HG02852 (cell line): ENCODE measurements at regions not wholly inside any gene's neighbourhood (a gene's known extent, or its start where the extent isn't known, plus 50 kb on each side); places are given as distances from the start of the nearest gene placed in this dataset.

Experiments used
- ATAC-seq: cut with Tn5 transposase; IDR thresholded peaks from one replicate; pipeline ENCODE4 v1.9.1; 2021; ENCODE audit warnings: mild to moderate bottlenecking, moderate library complexity; ENCODE audit not compliant: unreplicated experiment

DNA sequence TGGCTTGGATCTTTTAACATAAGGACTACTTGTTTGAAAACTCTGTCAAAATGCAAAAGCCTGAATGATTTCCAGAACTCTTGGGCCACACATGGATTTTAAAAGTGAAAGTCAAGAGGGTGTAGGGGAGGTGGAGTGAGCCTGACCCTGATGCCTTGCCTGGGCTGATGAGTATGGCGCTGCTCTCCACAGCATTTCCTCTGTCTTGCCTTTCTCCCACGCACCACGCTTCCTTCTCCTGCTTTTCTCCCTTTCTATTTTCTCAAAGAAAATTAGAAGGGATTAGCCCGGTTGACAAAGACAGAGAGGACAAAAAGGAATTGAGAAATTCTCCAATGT, 207.0 kb upstream of the CCDC68 start:
- ATAC-seq, result no peak

DNA sequence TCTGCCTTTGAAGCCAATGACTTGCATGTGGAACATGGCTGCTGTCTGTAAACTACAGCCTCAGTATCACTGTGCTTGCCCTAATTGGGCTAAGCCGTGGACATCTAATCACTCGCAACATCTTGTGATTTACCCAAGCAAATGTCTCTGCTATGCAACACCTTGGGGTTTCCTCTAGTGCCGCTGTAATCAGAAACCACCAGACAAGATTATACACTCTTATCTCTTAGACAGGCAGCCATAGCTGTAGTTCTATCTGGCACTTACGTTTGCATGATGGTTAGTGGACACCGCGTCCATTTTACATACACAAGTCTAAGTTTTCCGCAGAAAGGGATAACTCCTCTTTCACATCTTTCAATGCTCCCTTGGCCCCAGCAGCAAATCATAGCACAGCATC, 204.3 kb upstream of the CCDC68 start:
- ATAC-seq, result no peak

GRCh38 chr18:55161916-55162315, 202.7 kb upstream of the CCDC68 start:
- no peak for ATAC-seq

DNA sequence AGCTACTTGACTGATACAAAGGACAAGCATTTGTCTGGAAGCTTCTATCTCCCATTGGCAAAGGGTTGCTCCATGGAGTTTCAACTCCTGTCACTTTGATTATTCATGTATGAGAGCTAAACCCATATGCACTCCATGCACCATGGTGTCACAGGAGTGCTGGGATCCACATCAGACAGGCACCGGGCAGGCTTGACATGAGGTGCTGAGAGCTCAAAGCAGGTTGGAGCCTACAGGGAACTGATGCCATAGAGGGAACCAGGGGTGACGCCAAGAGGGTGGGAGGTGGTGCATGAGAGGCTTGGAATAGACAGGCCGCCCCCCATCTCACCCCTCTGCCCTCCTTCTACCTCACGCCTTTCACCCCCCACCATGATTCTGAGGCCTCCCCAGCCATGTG, 199.8 kb upstream of the CCDC68 start:
- ATAC-seq, result no peak

GRCh38 chr18:55158570-55158969, 199.3 kb upstream of the CCDC68 start:
- ATAC-seq, result no peak

DNA sequence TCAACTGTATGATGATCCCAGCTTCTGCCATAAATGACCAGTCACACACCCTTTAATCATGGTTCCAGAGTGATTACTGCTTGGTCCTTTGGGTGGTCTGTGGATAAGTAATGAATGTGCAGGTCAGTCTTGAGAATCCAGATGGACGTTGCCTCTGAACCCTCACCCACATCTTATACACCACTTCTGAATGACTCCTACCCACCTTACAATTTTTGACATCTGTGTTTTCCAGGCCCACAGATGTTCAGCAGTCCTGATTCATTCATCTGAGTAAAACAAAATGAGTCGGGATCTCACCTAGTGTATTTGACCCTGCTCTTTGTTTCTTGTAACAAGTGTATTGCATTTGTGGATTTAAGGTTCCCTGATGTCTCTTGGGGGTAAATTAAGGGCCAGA, 194.1 kb upstream of the CCDC68 start:
- ATAC-seq, result no peak

DNA sequence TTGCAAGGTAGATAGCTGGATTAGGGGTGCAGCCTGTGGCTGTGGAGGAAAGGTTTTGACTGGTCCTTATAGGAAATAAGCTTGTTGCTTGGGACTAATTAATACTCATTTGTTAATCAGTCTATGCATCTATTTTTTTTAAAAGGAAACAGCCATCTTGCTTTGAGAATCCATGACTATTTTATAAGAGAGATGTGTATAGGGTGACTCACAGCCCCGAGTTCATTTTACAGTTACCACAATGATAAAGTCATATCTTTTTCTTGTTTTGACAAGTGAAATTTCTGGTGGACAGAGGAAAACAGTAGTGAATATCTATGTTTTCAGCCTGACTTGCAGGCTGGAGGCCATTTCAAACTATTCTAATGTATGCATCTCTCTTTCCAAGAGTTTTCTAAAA, 193.5 kb upstream of the CCDC68 start:
- no peak for ATAC-seq

- ATAC-seq, result no peak
These were observed 190.7 kb upstream of the CCDC68 start for GRCh38 chr18:55149994-55150393.

DNA sequence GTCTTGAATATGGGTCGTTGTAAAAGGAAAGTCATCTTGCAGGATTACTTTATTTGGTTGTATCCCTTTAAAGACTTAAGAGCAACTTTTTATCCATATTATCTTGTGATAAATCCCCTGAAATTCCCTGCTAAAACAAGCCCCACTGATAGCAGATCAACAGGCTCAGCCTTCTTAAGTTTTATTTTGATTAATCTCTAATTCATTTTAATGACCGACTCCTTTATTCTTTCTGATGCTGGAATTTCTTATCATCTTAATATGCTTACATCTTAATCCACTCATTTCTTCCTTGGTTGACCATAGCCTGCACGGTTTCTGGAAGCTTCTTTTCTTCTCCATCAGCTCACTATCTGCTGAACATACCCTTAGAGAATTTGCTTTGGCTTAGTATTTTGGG, 188.5 kb upstream of the CCDC68 start:
- ATAC-seq, result no peak

DNA sequence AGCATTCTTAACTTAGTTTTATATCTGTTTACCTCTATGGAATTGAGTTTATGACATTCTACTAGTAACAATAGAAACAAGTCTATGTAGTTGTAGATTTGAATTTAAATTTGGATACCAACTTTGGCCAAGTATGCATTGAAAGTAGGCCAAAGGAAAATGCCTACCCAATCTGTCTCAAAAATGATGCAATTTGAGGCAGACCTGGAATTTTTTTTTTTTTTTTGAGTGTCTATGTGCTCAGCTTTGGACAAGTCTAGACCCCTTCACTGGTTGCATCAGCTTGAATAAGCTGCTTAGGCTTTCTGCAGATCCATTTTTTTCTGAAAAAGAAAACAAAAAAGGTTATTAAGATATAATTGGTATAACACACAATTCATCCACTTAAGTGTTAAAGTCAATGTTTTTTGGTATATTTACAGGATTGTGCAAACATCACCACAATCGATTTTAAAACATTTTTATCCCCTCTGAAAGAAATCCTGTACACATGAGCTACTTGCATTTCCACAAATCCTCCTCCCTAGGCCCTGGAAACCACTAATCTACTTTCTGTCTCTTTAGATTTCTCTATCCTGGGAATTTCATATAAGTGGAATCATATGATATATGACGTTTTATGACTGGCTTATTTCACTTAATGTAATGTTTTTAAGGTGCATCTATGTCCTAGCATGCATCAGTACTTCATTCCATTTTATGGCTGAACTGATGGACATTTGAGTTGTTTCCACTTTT, 185.1 kb upstream of the CCDC68 start:
- no peak for ATAC-seq

DNA sequence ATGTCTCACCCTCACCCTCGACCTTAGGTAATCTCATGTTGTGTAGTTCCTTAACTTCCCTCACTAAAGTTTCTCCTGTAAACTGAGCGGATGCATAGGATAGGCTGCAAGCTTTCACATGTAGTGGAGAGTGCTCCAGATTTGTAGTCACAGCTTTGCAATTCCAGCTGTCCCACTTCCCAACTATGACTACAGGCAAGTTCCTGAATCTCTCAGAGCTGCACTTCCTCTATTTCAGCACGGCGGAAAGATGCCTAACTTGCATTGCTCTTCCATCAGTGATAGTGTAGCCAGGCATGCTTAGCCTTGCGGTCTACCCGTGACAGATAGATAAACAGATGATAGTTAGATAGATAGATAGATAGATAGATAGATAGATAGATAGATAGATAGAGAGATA, 183.1 kb upstream of the CCDC68 start:
- no peak for ATAC-seq

DNA sequence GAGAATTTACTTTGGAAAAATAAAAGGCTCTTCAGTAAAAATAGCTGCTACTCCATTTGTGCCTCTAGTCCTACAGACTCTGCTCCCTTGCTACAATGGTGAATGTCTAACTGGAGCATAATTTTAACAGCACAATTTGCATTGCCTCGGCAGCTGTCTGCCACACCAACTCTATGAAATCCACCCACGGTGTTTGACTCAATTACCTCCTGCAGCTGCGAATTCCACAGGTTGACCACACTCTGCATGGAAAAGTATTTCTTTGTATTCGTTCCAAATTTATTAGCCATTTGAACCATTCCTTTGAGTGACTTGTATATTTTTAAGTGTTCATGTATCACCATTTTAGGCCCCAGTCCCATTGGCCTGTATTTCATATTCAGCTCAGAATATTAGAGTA, 182.1 kb upstream of the CCDC68 start:
- ATAC-seq, result no peak

GRCh38 chr18:55139836-55140235, 180.6 kb upstream of the CCDC68 start:
- no peak for ATAC-seq

DNA sequence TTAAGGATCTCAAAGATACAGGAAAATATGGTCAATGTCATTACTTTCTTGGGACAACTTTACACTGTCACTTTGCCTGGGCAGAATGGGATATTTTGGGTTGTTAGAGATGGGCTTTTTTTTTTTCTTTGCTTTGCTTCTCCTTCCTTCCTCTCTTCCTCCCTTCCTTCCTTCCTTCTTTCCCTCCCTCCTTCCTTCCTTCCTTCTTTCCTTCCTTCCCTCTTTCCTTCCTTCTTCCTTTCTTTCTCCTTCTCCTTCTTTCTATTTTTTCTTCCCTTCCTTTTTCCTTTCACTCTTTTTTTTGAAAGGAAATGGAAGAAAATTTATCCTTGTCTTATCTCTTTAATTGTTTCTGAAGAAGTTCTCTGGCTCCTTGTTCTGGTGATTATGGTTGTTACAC, 180.0 kb upstream of the CCDC68 start:
- ATAC-seq, result no peak

GRCh38 chr18:55138401-55138800, 179.1 kb upstream of the CCDC68 start:
- no peak for ATAC-seq

- no peak for ATAC-seq
These were observed 178.3 kb upstream of the CCDC68 start for GRCh38 chr18:55137602-55138001.

DNA sequence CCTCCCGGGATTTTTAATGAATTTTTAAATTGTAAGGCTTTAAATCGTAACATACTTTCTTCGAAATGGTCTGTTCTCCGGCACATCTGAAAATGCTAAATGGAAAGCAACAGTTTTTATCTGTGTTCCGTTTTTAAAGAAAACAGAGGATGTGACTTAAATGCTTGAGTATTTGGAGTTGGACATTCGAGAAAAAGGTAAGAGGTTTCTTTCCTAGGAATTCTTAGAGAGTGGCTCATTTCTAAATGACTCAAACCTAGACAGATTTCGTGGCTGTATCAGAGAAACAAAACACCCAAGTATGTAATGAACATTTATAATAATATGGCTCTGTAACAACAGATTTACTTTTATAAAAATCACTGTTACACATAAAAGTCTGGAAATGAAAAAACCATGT, 177.6 kb upstream of the CCDC68 start:
- ATAC-seq, result no peak

DNA sequence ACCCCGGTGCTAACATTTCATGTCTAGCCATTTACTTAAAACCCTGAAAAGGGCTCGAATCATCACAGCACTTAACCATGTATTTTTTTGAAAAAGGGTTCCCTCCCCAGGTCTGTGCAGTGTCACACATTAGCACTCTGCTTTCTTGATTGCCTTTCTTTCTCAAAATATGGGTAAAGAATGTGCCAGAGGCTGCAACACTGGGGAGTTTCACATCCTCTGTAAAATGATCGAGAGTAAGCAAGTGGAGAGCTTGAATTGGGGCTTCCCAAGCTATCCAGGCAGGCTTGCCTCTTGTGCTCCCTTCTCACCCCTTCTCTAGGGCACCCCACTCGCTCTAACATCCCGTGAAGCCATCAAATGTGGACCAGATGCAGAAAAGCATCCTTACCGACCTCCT, 177.0 kb upstream of the CCDC68 start:
- peak; percentile 60 for ATAC-seq

- ATAC-seq, result no peak
These were observed 174.1 kb upstream of the CCDC68 start for GRCh38 chr18:55133378-55133777.

- ATAC-seq, result no peak
These were observed 169.2 kb upstream of the CCDC68 start for GRCh38 chr18:55128437-55128836.

- ATAC-seq, result no peak
These were observed 165.0 kb upstream of the CCDC68 start for GRCh38 chr18:55124078-55124763.

- no peak for ATAC-seq
These were observed 164.1 kb upstream of the CCDC68 start for GRCh38 chr18:55123361-55123760.
